Liver (tissue), 8 donors: ENCODE measurements at regions not wholly inside any gene's neighbourhood (a gene's known extent, or its start where the extent isn't known, plus 50 kb on each side); places are given as distances from the start of the nearest gene placed in this dataset.

Experiments
- DNase-seq: peaks from one replicate; pipeline ENCODE4 v3.0.0-alpha.2; 2017; ENCODE audit warnings: low spot score
- H3K27ac ChIP-seq, 2 donors: one replicate each; pipeline ENCODE4 v1.7.0; 2013; ENCODE audit warnings: inconsistent platforms in 2 of 2, low read length in 2 of 2, control low read depth in 1 of 2, low read depth in 1 of 2, mild to moderate bottlenecking in 1 of 2
- H3K27me3 ChIP-seq, 4 donors: one replicate each; pipeline versions ENCODE4 v1.6.1 to v1.7.0; 2013; ENCODE audit warnings: low read length in 3 of 4, inconsistent platforms in 1 of 4, mild to moderate bottlenecking in 1 of 4, moderate library complexity in 1 of 4; ENCODE audit not compliant: control insufficient read depth in 4 of 4, insufficient read depth in 4 of 4
- H3K36me3 ChIP-seq, 4 donors: one replicate each; pipeline versions ENCODE4 v1.6.1 to v1.7.0; 2013; ENCODE audit warnings: low read length in 3 of 4, mild to moderate bottlenecking in 3 of 4, low read depth in 1 of 4, moderate library complexity in 1 of 4; ENCODE audit not compliant: control insufficient read depth in 4 of 4, insufficient read depth in 3 of 4
- H3K4me1 ChIP-seq, 4 donors: one replicate each; pipeline versions ENCODE4 v1.6.1 to v1.7.0; 2013; ENCODE audit warnings: low read length in 3 of 4, mild to moderate bottlenecking in 3 of 4, moderate library complexity in 1 of 4; ENCODE audit not compliant: control insufficient read depth in 4 of 4, insufficient read depth in 4 of 4
- H3K4me3 ChIP-seq, 3 donors: one replicate each; pipeline versions ENCODE4 v1.6.1 to v1.7.0; 2013; ENCODE audit warnings: low read length in 3 of 3, control low read depth in 1 of 3, low read depth in 1 of 3, mild to moderate bottlenecking in 1 of 3
- H3K9ac ChIP-seq, 2 donors: one replicate each; pipeline ENCODE4 v1.7.0; 2013; ENCODE audit warnings: low read length in 2 of 2, mild to moderate bottlenecking in 2 of 2, moderate library complexity in 2 of 2, control low read depth in 1 of 2, low read depth in 1 of 2
- H3K9me3 ChIP-seq, 4 donors: one replicate each; pipeline versions ENCODE4 v1.6.1 to v1.7.0; 2013; ENCODE audit warnings: low read length in 3 of 4; ENCODE audit not compliant: control insufficient read depth in 4 of 4
- CTCF ChIP-seq: fragments of 150-350 bp; IDR thresholded peaks from 2 replicates; pipeline ENCODE4 v1.5.1; 2017; ENCODE audit warnings: improper control_type of control experiment, low read depth, low read length; ENCODE audit not compliant: missing input control
- EGR1 ChIP-seq, 2 donors: IDR thresholded peaks; 2 replicates each; pipeline ENCODE4 v1.6.1; 2016 to 2018; ENCODE audit warnings: antibody characterized with exemption in 2 of 2, low read depth in 2 of 2
- FOXA1 ChIP-seq: IDR thresholded peaks from 2 replicates; pipeline ENCODE4 v1.6.1; 2016; ENCODE audit warnings: antibody characterized with exemption
- FOXA2 ChIP-seq: IDR thresholded peaks from 2 replicates; pipeline ENCODE4 v1.6.1; 2016; ENCODE audit warnings: antibody characterized with exemption
- GABPA ChIP-seq, 2 donors: IDR thresholded peaks in 1 of 2; conservative IDR thresholded peaks in 1 of 2; 2 replicates each; pipeline ENCODE4 v1.6.1; 2016; ENCODE audit warnings: antibody characterized with exemption in 2 of 2, mild to moderate bottlenecking in 1 of 2, moderate library complexity in 1 of 2
- HNF4A ChIP-seq, 2 donors: conservative IDR thresholded peaks; 2 replicates each; pipeline ENCODE4 v1.6.1; 2016; ENCODE audit warnings: antibody characterized with exemption in 2 of 2, mild to moderate bottlenecking in 2 of 2
- HNF4G ChIP-seq: IDR thresholded peaks from 2 replicates; pipeline ENCODE4 v1.6.1; 2016; ENCODE audit warnings: antibody characterized with exemption
- JUND ChIP-seq, 2 donors: IDR thresholded peaks; 2 replicates each; pipeline ENCODE4 v1.6.1; 2016; ENCODE audit warnings: antibody characterized with exemption in 2 of 2
- MAX ChIP-seq: IDR thresholded peaks from 2 replicates; pipeline ENCODE4 v1.6.1; 2016; ENCODE audit warnings: antibody characterized with exemption
- RAD21 ChIP-seq, 2 donors: IDR thresholded peaks; 2 replicates each; pipeline ENCODE4 v1.6.1; 2016; ENCODE audit warnings: antibody characterized with exemption in 2 of 2, mild to moderate bottlenecking in 2 of 2
- REST ChIP-seq: IDR thresholded peaks from 2 replicates; pipeline ENCODE4 v1.6.1; 2016; ENCODE audit warnings: antibody characterized with exemption, mild to moderate bottlenecking
- RXRA ChIP-seq, 2 donors: IDR thresholded peaks; 2 replicates each; pipeline ENCODE4 v1.6.1; 2017 to 2018; ENCODE audit warnings: antibody characterized with exemption in 2 of 2, mild to moderate bottlenecking in 1 of 2
- SP1 ChIP-seq: IDR thresholded peaks from 2 replicates; pipeline ENCODE4 v1.6.1; 2018; ENCODE audit warnings: antibody characterized with exemption, mild to moderate bottlenecking
- TAF1 ChIP-seq: conservative IDR thresholded peaks from 2 replicates; pipeline ENCODE4 v1.6.1; 2016; ENCODE audit warnings: antibody characterized with exemption, mild to moderate bottlenecking
- YY1 ChIP-seq: IDR thresholded peaks from 2 replicates; pipeline ENCODE4 v1.6.1; 2016; ENCODE audit warnings: antibody characterized with exemption, mild to moderate bottlenecking
- WGBS: extraction: QIAGEN DNeasy Blood & Tissue Kit; methylation state at CpG from one replicate; pipeline ENCODE4 v1.1.7; 2013; 5-methylcytosine and 5-hydroxymethylcytosine counted together
- TF ChIP-seq, protein P1 (sequence below): IDR thresholded peaks from 2 replicates; pipeline ENCODE4 v1.6.1; 2016; ENCODE audit warnings: antibody characterized with exemption
- donor health status: healthy.
- donor health status: healthy.
- donor health status: healthy.
- donor health status: healthy.
- donor health status: healthy.

DNA sequence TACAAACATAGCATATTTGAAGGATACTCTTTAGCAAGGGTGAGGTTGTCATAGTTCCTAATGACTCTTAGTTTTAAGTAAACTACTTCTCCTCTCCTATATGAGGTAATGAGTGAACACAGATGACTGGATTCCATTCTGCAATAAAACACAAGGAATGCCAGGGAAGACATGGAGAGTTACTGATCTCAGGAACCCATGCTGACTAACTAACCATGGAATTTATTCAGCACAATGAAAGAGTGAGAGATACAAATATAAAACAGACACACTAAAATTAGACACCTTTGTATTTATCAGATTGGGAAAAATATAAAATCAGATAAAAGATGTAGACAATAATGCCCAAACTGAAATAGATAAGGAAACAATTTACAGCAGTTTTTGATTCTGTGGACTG, 1525.9 kb upstream of the SLC10A2 start:
- TF ChIP-seq MAX (no peak), CTCF (no peak), FOXA1 (no peak), RXRA (IDR thresholded peaks at IDR 0.05) (no peak), SP1 (no peak), HNF4A (conservative IDR thresholded peaks at IDR 0.05) (no peak), TAF1 (no peak), YY1 (no peak), HNF4G (no peak), GABPA (IDR thresholded peaks at IDR 0.05 in 1 of 2, conservative IDR thresholded peaks at IDR 0.05 in 1 of 2) (no peak), JUND (IDR thresholded peaks at IDR 0.05) (no peak), REST (no peak), FOXA2 (no peak), EGR1 (IDR thresholded peaks at IDR 0.05; ENCODE audit: low read depth in 2 of 2) (no peak)
- TF ChIP-seq, protein P1, sequence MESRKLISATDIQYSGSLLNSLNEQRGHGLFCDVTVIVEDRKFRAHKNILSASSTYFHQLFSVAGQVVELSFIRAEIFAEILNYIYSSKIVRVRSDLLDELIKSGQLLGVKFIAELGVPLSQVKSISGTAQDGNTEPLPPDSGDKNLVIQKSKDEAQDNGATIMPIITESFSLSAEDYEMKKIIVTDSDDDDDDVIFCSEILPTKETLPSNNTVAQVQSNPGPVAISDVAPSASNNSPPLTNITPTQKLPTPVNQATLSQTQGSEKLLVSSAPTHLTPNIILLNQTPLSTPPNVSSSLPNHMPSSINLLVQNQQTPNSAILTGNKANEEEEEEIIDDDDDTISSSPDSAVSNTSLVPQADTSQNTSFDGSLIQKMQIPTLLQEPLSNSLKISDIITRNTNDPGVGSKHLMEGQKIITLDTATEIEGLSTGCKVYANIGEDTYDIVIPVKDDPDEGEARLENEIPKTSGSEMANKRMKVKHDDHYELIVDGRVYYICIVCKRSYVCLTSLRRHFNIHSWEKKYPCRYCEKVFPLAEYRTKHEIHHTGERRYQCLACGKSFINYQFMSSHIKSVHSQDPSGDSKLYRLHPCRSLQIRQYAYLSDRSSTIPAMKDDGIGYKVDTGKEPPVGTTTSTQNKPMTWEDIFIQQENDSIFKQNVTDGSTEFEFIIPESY = no peak
- no peaks in the 10 kb centered on the region for H3K9me3 ChIP-seq
- no peak overlapping the region for H3K9ac ChIP-seq
- DNase-seq = no peak
- no peaks in the 10 kb centered on the region for H3K4me1 ChIP-seq
- peaks cover 0 to 7% (median 0%) of the 10 kb centered on the region in 4 donors for H3K27me3 ChIP-seq
- H3K36me3 ChIP-seq = no peaks in the 10 kb centered on the region
- H3K4me3 ChIP-seq = no peak overlapping the region
- H3K27ac ChIP-seq = no peak overlapping the region

DNA sequence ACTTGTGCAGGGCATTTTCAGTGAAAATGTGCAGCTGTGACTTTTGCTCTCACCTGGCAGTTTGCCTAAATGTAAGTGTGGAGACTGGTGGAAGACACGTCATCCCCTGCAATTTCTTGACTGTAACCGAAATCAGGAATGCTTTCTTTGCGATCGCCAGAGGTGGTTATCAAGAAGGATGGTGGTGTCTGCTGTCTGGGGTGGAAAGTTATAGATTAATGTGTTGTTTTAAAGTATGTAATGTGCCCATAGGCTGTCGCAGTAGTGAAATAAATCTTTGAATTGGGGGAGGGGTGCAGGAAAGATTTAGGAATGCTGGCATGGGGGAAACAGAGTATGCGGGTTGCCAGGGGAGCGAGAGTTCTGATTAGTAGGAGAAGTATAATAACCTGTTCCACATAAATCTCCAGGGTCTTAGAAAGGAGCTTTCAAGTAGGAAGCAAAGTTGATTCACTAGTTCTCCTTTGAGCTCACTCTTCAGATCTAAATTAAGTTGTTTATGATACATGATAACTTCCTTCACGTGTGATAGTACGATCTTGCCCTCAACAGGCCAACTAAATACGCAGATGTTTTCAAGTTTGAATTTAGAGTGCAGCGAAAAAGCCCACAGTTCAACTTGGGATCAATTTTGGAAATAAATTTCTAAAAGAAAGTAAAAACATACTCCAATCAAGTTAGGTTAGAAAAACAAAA, 1520.0 kb upstream of the SLC10A2 start:
- H3K4me1 ChIP-seq = no peaks in the 10 kb centered on the region
- H3K4me3 ChIP-seq = no peak overlapping the region
- no peak overlapping the region for H3K27ac ChIP-seq
- H3K9me3 ChIP-seq = no peaks in the 10 kb centered on the region
- WGBS = 69% methylated on average over 11 of the region's 11 CpGs
- H3K9ac ChIP-seq = no peak overlapping the region
- H3K36me3 ChIP-seq = no peaks in the 10 kb centered on the region
- H3K27me3 ChIP-seq = peaks cover 0 to 2% (median 0%) of the 10 kb centered on the region in 4 donors
- DNase-seq = no peak
- TF ChIP-seq TAF1 = no peak
- no peak for TF ChIP-seq FOXA1
- TF ChIP-seq REST = no peak
- no peak for TF ChIP-seq RXRA (IDR thresholded peaks at IDR 0.05)
- TF ChIP-seq RAD21 (IDR thresholded peaks at IDR 0.05) = no peak
- TF ChIP-seq, protein P1 = no peak
- no peak for TF ChIP-seq EGR1 (IDR thresholded peaks at IDR 0.05; ENCODE audit: low read depth in 2 of 2)
- TF ChIP-seq YY1 = no peak
